ENCODE measurements at regions not wholly inside any gene's neighbourhood (a gene's known extent, or its start where the extent isn't known, plus 50 kb on each side); places are given as distances from the start of the nearest gene placed in this dataset.

DNA sequence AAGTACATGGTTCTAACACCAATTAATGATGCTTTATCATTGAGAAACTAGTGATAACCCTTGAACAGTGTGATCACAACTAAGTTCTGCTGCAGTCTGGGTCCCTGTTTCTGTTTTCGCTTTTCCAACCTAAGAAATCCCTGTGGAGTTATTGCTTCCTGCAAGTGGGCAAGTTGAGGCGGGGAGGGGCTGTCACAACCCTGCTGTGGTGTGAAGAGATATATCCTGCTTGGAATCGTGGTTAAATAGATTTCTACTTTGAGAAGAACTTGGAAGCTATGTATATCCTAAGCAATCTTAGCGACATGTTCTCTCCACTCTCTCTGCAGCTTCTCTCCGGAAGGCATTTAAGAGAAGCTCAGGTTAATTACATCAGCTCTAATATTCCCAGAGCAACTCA lies 1223.6 kb downstream of the EPHA7 start (continued):
- TF ChIP-seq MAZ (IDR thresholded peaks at IDR 0.05; ENCODE audit: borderline replicate concordance, low read depth, low read length) (no peak), MYC (IDR thresholded peaks at IDR 0.05; ENCODE audit: borderline replicate concordance, low read length) (no peak), RFX5 (IDR thresholded peaks at IDR 0.05) (no peak), ESRRA (IDR thresholded peaks at IDR 0.05; ENCODE audit: borderline replicate concordance, low read length) (no peak)

DNA sequence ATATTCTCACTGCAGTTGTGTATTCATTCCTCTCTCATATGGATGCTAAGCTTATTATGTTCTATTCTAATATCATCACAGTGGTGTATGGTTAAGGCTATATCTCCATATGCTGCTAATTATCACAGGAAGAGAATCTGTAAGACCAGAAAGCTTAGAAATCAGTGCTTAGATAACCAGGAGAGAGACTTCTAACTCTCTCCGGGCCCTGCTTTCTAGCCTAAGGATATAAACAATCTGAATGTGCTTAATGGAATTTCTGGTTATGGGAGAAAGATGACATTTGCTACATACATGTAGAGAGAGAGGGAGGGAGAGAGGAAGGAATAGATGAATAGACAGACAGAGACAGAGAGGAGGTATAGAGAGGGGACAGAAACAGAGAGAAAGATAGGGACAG lies 1231.3 kb downstream of the EPHA7 start:
- WGBS (ENCODE audit: missing lambda C conversion rate), result 6% methylated on average over 1 of the region's 1 CpG

DNA sequence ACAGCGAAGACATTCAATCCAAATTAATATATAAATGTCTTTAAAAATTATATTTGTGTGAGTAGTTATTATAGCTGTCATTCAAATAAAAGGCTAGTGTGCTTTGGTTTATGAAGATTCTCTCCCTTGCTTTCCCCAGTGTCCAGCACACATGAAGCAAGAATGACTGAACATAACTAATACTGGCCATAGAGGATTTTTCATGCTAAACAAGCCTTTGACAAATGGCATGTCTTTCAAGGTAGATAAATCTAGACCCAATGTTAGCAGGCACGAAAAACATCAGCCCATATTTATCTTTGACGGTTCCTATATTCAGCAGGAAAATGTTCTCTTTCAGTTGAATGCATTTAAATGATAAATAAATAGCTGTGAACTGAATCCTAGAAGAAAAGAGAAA lies 1234.4 kb downstream of the EPHA7 start:
- no peak for TF ChIP-seq TFCP2L1 (CRISPR knock-in tag; IDR thresholded peaks at IDR 0.05)
- no peak for TF ChIP-seq CEBPB (IDR thresholded peaks at IDR 0.05)
- TF ChIP-seq, protein P1, sequence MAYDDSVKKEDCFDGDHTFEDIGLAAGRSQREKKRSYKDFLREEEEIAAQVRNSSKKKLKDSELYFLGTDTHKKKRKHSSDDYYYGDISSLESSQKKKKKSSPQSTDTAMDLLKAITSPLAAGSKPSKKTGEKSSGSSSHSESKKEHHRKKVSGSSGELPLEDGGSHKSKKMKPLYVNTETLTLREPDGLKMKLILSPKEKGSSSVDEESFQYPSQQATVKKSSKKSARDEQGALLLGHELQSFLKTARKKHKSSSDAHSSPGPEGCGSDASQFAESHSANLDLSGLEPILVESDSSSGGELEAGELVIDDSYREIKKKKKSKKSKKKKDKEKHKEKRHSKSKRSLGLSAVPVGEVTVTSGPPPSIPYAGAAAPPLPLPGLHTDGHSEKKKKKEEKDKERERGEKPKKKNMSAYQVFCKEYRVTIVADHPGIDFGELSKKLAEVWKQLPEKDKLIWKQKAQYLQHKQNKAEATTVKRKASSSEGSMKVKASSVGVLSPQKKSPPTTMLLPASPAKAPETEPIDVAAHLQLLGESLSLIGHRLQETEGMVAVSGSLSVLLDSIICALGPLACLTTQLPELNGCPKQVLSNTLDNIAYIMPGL (CRISPR knock-in tag; IDR thresholded peaks at IDR 0.05; ENCODE audit: borderline replicate concordance), result no peak
- TF ChIP-seq EHF (CRISPR knock-in tag; IDR thresholded peaks at IDR 0.05), result no peak
- no peak for TF ChIP-seq HDAC2 (IDR thresholded peaks at IDR 0.05)
- TF ChIP-seq EP300 (IDR thresholded peaks at IDR 0.05), result no peak
- no peak for TF ChIP-seq RARB (CRISPR knock-in tag; IDR thresholded peaks at IDR 0.05)
- TF ChIP-seq, protein P2, sequence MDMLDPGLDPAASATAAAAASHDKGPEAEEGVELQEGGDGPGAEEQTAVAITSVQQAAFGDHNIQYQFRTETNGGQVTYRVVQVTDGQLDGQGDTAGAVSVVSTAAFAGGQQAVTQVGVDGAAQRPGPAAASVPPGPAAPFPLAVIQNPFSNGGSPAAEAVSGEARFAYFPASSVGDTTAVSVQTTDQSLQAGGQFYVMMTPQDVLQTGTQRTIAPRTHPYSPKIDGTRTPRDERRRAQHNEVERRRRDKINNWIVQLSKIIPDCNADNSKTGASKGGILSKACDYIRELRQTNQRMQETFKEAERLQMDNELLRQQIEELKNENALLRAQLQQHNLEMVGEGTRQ (IDR thresholded peaks at IDR 0.05), result no peak
- no peak for TF ChIP-seq RFX5 (IDR thresholded peaks at IDR 0.05)
- TF ChIP-seq HOXB13 (CRISPR knock-in tag; IDR thresholded peaks at IDR 0.05; ENCODE audit: low read depth), result no peak
- TF ChIP-seq JUN (IDR thresholded peaks at IDR 0.05), result no peak
- TF ChIP-seq, protein P3, sequence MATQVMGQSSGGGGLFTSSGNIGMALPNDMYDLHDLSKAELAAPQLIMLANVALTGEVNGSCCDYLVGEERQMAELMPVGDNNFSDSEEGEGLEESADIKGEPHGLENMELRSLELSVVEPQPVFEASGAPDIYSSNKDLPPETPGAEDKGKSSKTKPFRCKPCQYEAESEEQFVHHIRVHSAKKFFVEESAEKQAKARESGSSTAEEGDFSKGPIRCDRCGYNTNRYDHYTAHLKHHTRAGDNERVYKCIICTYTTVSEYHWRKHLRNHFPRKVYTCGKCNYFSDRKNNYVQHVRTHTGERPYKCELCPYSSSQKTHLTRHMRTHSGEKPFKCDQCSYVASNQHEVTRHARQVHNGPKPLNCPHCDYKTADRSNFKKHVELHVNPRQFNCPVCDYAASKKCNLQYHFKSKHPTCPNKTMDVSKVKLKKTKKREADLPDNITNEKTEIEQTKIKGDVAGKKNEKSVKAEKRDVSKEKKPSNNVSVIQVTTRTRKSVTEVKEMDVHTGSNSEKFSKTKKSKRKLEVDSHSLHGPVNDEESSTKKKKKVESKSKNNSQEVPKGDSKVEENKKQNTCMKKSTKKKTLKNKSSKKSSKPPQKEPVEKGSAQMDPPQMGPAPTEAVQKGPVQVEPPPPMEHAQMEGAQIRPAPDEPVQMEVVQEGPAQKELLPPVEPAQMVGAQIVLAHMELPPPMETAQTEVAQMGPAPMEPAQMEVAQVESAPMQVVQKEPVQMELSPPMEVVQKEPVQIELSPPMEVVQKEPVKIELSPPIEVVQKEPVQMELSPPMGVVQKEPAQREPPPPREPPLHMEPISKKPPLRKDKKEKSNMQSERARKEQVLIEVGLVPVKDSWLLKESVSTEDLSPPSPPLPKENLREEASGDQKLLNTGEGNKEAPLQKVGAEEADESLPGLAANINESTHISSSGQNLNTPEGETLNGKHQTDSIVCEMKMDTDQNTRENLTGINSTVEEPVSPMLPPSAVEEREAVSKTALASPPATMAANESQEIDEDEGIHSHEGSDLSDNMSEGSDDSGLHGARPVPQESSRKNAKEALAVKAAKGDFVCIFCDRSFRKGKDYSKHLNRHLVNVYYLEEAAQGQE (IDR thresholded peaks at IDR 0.05), result no peak
- TF ChIP-seq ZC3H11A (IDR thresholded peaks at IDR 0.05), result no peak
- no peak for TF ChIP-seq ZFP36 (IDR thresholded peaks at IDR 0.05; ENCODE audit: borderline replicate concordance, partially characterized antibody)
- TF ChIP-seq, protein P4, sequence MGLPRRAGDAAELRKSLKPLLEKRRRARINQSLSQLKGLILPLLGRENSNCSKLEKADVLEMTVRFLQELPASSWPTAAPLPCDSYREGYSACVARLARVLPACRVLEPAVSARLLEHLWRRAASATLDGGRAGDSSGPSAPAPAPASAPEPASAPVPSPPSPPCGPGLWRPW (IDR thresholded peaks at IDR 0.05), result no peak
- TF ChIP-seq MAFK (IDR thresholded peaks at IDR 0.05; ENCODE audit: partially characterized antibody), result no peak
- TF ChIP-seq, protein P5, sequence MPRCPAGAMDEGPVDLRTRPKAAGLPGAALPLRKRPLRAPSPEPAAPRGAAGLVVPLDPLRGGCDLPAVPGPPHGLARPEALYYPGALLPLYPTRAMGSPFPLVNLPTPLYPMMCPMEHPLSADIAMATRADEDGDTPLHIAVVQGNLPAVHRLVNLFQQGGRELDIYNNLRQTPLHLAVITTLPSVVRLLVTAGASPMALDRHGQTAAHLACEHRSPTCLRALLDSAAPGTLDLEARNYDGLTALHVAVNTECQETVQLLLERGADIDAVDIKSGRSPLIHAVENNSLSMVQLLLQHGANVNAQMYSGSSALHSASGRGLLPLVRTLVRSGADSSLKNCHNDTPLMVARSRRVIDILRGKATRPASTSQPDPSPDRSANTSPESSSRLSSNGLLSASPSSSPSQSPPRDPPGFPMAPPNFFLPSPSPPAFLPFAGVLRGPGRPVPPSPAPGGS (IDR thresholded peaks at IDR 0.05), result no peak
- TF ChIP-seq MYC (IDR thresholded peaks at IDR 0.05; ENCODE audit: borderline replicate concordance, low read length), result no peak
- ChIA-PET POLR2A (no interaction called here), CTCF (no interaction called here)
- FAIRE-seq, result no peak
- H3K9me3 ChIP-seq, result no peaks in the 10 kb centered on the region
- no peak for DNase-seq (ENCODE audit: low read depth in 1 of 2, low spot score in 1 of 2)
- H3K4me1 ChIP-seq, result no peaks in the 10 kb centered on the region
- H3K4me2 ChIP-seq, result no peak overlapping the region
- no peak overlapping the region for H3K4me3 ChIP-seq
- H3K27ac ChIP-seq, result no peak overlapping the region
- WGBS (ENCODE audit: missing lambda C conversion rate), result 6% methylated on average over 3 of the region's 3 CpGs
- no peak for ATAC-seq

More for the DNA sequence above, 1231.3 kb downstream of the EPHA7 start:
- FAIRE-seq (no peak), ATAC-seq (no peak), DNase-seq (ENCODE audit: low read depth in 1 of 2, low spot score in 1 of 2) (no peak)
- Histone ChIP-seq H3K9me3 (no peaks in the 10 kb centered on the region), H3K4me2 (no peak overlapping the region), H3K27ac (no peak overlapping the region), H3K4me3 (no peak overlapping the region), H3K4me1 (no peaks in the 10 kb centered on the region)
- CTCF ChIA-PET, result no interaction called here
- TF ChIP-seq CEBPB (IDR thresholded peaks at IDR 0.05), result no peak
- no peak for TF ChIP-seq FOSB (CRISPR knock-in tag; IDR thresholded peaks at IDR 0.05)
- no peak for TF ChIP-seq JUNB (IDR thresholded peaks at IDR 0.05)
- TF ChIP-seq HOXA7 (CRISPR knock-in tag; IDR thresholded peaks at IDR 0.05), result no peak
- TF ChIP-seq ZSCAN20 (CRISPR knock-in tag; IDR thresholded peaks at IDR 0.05), result no peak
- POLR2A ChIA-PET, result no interaction called here
